Esophagus squamous epithelium (tissue), 5 donors: ENCODE measurements at regions not wholly inside any gene's neighbourhood (a gene's known extent, or its start where the extent isn't known, plus 50 kb on each side); places are given as distances from the start of the nearest gene placed in this dataset.

ENCODE experiments used
- DNase-seq: peaks from one replicate; lab custom pipeline; 2025; lab: John Stamatoyannopoulos, UW
- H3K27ac ChIP-seq, 4 donors: fragments of 200-600 bp; sonication (generic); one replicate each; pipeline ENCODE4 v1.5.1; 2016 to 2019; ENCODE audit warnings: mild to moderate bottlenecking in 1 of 4
- H3K27me3 ChIP-seq, 4 donors: fragments of 200-600 bp; sonication (generic); 1 replicate in 3 of 4; 2 replicates in 1 of 4; pipeline versions ENCODE4 v1.5.1 to v1.6.0; 2017 to 2021; ENCODE audit warnings: antibody characterized with exemption in 1 of 4
- H3K36me3 ChIP-seq, 3 donors: fragments of 200-600 bp; sonication (generic); one replicate each; pipeline ENCODE4 v1.5.1; 2016 to 2019
- H3K4me1 ChIP-seq, 3 donors: fragments of 200-600 bp; sonication (generic); one replicate each; pipeline ENCODE4 v1.5.1; 2017 to 2019
- H3K4me3 ChIP-seq, 4 donors: fragments of 200-600 bp; sonication (generic); 1 replicate in 3 of 4; 2 replicates in 1 of 4; pipeline ENCODE4 v1.5.1; 2016 to 2019; ENCODE audit warnings: mild to moderate bottlenecking in 2 of 4, moderate library complexity in 1 of 4
- H3K9me3 ChIP-seq, 3 donors: fragments of 200-600 bp; sonication (generic); one replicate each; pipeline ENCODE4 v1.5.1; 2016 to 2019
- CTCF ChIP-seq, 6 experiments: fragments of 450-650 bp in 4 of 6; fragments of 200-600 bp in 2 of 6; sonication (generic) in 2 of 6; IDR thresholded peaks; one replicate each; pipeline ENCODE4 v1.5.1; 2016 to 2019; ENCODE audit warnings: antibody characterized with exemption in 6 of 6, mild to moderate bottlenecking in 4 of 6, moderate library complexity in 4 of 6
- POLR2A ChIP-seq, 4 donors: fragments of 450-650 bp; IDR thresholded peaks; one replicate each; pipeline ENCODE4 v1.6.1; 2017; ENCODE audit warnings: antibody characterized with exemption in 4 of 4, mild to moderate bottlenecking in 4 of 4, moderate library complexity in 3 of 4
- WGBS, 2 donors: methylation state at CpG; one replicate each; pipeline ENCODE4 v1.1.5; 2018; 5-methylcytosine and 5-hydroxymethylcytosine counted together
- intact Hi-C: fragments of 100-400 bp; cut with DNase I; formaldehyde crosslinking; loops from one replicate; pipeline ENCODE4 v1.15.0; 2022
- donor health status: DM: yes; HTN: yes; CAD: no.

- no peak for DNase-seq
- Histone ChIP-seq H3K27ac (no peak overlapping the region), H3K4me3 (no peak overlapping the region), H3K4me1 (no peaks in the 10 kb centered on the region), H3K36me3 (no peaks in the 10 kb centered on the region), H3K9me3 (no peaks in the 10 kb centered on the region), H3K27me3 (no peaks in the 10 kb centered on the region)
- WGBS, 2 donors: 74 to 91% methylated on average over 6 of the region's 6 CpGs
- no peak for TF ChIP-seq POLR2A (IDR thresholded peaks at IDR 0.05)
- TF ChIP-seq CTCF (IDR thresholded peaks at IDR 0.05): no peak
- intact Hi-C loops: no loop called here
These were observed 168.6 kb upstream of the HS3ST4 start for GRCh38 chr16:25523183-25523582.

GRCh38 chr16:25512041-25512440 is 179.7 kb upstream of the HS3ST4 start:
- H3K4me1 ChIP-seq: no peaks in the 10 kb centered on the region
- no peaks in the 10 kb centered on the region for H3K27me3 ChIP-seq
- intact Hi-C loops: no loop called here
- H3K9me3 ChIP-seq: no peaks in the 10 kb centered on the region
- no peaks in the 10 kb centered on the region for H3K36me3 ChIP-seq
- no peak for DNase-seq
- H3K4me3 ChIP-seq: no peak overlapping the region
- H3K27ac ChIP-seq: no peak overlapping the region
- TF ChIP-seq CTCF (IDR thresholded peaks at IDR 0.05) (no peak), POLR2A (IDR thresholded peaks at IDR 0.05) (no peak)

GRCh38 chr16:25509456-25509855 is 182.3 kb upstream of the HS3ST4 start:
- H3K4me3 ChIP-seq: no peak overlapping the region
- H3K36me3 ChIP-seq: no peaks in the 10 kb centered on the region
- no peaks in the 10 kb centered on the region for H3K9me3 ChIP-seq
- no peak overlapping the region for H3K27ac ChIP-seq
- no peak for DNase-seq
- intact Hi-C loops: no loop called here
- no peaks in the 10 kb centered on the region for H3K4me1 ChIP-seq
- H3K27me3 ChIP-seq: no peaks in the 10 kb centered on the region
- TF ChIP-seq CTCF (IDR thresholded peaks at IDR 0.05) (no peak), POLR2A (IDR thresholded peaks at IDR 0.05) (no peak)
- WGBS, 2 donors: 45 to 56% methylated on average over 1 of the region's 1 CpG

- no peaks in the 10 kb centered on the region for H3K36me3 ChIP-seq
- H3K27me3 ChIP-seq: no peaks in the 10 kb centered on the region
- TF ChIP-seq POLR2A (IDR thresholded peaks at IDR 0.05) (no peak), CTCF (IDR thresholded peaks at IDR 0.05) (no peak)
- H3K4me3 ChIP-seq: no peak overlapping the region
- no peaks in the 10 kb centered on the region for H3K9me3 ChIP-seq
- no peak for DNase-seq
- H3K4me1 ChIP-seq: no peaks in the 10 kb centered on the region
- H3K27ac ChIP-seq: no peak overlapping the region
- WGBS, 2 donors: 55 to 82% methylated on average over 3 of the region's 3 CpGs
- intact Hi-C loops: no loop called here
These were observed 190.1 kb upstream of the HS3ST4 start for GRCh38 chr16:25501530-25502255.

GRCh38 chr16:25494292-25494691 is 197.5 kb upstream of the HS3ST4 start:
- TF ChIP-seq POLR2A (IDR thresholded peaks at IDR 0.05): no peak
- no peak for TF ChIP-seq CTCF (IDR thresholded peaks at IDR 0.05)
- no peak for DNase-seq
- H3K27me3 ChIP-seq: no peaks in the 10 kb centered on the region
- H3K9me3 ChIP-seq: no peaks in the 10 kb centered on the region
- H3K27ac ChIP-seq: no peak overlapping the region
- no peaks in the 10 kb centered on the region for H3K36me3 ChIP-seq
- no peak overlapping the region for H3K4me3 ChIP-seq
- WGBS, 2 donors: 63 to 73% methylated on average over 2 of the region's 2 CpGs
- H3K4me1 ChIP-seq: peaks cover 0 to 10% (median 0%) of the 10 kb centered on the region in 3 donors
- intact Hi-C loops: no loop called here
